DND-41 (cell line): ENCODE measurements at regions not wholly inside any gene's neighbourhood (a gene's known extent, or its start where the extent isn't known, plus 50 kb on each side); places are given as distances from the start of the nearest gene placed in this dataset.

Experiments
- EZH2 ChIP-seq: IDR thresholded peaks from 3 replicates; pipeline ENCODE4 v1.6.1; 2012; ENCODE audit warnings: borderline replicate concordance, low read depth, mild to moderate bottlenecking, moderate library complexity, low read length, inconsistent platforms; ENCODE audit not compliant: severe bottlenecking
- TF ChIP-seq, protein P1 (sequence below): IDR thresholded peaks from 2 replicates; pipeline ENCODE4 v1.5.1; 2012; ENCODE audit warnings: borderline replicate concordance, low read length, moderate library complexity, mild to moderate bottlenecking; ENCODE audit not compliant: poor library complexity, severe bottlenecking; ENCODE audit errors: extremely low read depth

DNA sequence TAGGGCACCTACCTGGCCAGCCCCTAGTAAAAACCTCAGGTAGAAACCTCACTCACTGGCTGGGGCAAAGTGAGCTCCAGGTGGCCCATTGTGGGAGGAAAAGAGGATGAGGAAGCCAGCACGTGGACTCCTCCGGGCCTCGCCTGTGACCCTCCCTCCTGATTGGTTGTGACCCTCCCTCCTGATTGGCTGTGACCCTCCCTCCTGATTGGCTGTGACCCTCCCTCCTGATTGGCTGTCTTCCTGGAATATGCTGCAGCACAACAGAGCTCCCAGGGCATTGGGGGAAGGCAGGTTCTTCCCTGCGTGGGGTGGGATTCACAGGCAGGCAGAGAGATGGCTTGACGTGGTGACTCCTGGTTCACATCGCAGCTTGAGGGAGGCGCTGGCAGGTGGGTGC, 343.0 kb downstream of the GLRX3 start:
- TF ChIP-seq, protein P1, sequence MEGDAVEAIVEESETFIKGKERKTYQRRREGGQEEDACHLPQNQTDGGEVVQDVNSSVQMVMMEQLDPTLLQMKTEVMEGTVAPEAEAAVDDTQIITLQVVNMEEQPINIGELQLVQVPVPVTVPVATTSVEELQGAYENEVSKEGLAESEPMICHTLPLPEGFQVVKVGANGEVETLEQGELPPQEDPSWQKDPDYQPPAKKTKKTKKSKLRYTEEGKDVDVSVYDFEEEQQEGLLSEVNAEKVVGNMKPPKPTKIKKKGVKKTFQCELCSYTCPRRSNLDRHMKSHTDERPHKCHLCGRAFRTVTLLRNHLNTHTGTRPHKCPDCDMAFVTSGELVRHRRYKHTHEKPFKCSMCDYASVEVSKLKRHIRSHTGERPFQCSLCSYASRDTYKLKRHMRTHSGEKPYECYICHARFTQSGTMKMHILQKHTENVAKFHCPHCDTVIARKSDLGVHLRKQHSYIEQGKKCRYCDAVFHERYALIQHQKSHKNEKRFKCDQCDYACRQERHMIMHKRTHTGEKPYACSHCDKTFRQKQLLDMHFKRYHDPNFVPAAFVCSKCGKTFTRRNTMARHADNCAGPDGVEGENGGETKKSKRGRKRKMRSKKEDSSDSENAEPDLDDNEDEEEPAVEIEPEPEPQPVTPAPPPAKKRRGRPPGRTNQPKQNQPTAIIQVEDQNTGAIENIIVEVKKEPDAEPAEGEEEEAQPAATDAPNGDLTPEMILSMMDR, result no peak
- no peak for TF ChIP-seq EZH2
